VCaP (cell line): ENCODE measurements at regions not wholly inside any gene's neighbourhood (a gene's known extent, or its start where the extent isn't known, plus 50 kb on each side); places are given as distances from the start of the nearest gene placed in this dataset.

Source experiments
- H3K27ac ChIP-seq: fragments of 450-650 bp; 2 replicates; pipeline ENCODE4 v1.5.1; 2017
- TF ChIP-seq, protein P1 (sequence below): fragments of 450-650 bp; conservative IDR thresholded peaks from 2 replicates; pipeline ENCODE4 v1.5.1; 2017; ENCODE audit warnings: mild to moderate bottlenecking, moderate library complexity

DNA sequence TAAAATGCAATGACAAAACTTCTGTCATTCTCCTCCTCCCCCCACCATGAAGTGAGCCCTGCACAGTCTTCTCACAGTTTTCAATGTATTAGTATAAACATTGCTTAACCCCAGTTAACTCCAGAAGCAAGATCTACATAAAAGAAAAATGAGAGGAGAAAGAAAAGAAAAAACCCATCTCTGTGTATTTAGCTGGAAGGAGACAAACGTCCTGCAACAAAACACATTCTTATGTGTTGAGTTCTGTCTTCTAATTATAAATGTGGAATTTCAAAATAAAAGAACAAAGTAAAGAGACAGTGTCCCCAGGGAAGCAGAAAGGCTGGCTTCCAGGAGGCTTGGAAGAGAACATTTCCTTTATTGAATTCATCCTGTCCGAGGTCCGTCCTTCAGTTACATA lies 491.9 kb upstream of the TUSC1 start:
- H3K27ac ChIP-seq: no peak overlapping the region
- TF ChIP-seq, protein P1, sequence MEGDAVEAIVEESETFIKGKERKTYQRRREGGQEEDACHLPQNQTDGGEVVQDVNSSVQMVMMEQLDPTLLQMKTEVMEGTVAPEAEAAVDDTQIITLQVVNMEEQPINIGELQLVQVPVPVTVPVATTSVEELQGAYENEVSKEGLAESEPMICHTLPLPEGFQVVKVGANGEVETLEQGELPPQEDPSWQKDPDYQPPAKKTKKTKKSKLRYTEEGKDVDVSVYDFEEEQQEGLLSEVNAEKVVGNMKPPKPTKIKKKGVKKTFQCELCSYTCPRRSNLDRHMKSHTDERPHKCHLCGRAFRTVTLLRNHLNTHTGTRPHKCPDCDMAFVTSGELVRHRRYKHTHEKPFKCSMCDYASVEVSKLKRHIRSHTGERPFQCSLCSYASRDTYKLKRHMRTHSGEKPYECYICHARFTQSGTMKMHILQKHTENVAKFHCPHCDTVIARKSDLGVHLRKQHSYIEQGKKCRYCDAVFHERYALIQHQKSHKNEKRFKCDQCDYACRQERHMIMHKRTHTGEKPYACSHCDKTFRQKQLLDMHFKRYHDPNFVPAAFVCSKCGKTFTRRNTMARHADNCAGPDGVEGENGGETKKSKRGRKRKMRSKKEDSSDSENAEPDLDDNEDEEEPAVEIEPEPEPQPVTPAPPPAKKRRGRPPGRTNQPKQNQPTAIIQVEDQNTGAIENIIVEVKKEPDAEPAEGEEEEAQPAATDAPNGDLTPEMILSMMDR: no peak

DNA sequence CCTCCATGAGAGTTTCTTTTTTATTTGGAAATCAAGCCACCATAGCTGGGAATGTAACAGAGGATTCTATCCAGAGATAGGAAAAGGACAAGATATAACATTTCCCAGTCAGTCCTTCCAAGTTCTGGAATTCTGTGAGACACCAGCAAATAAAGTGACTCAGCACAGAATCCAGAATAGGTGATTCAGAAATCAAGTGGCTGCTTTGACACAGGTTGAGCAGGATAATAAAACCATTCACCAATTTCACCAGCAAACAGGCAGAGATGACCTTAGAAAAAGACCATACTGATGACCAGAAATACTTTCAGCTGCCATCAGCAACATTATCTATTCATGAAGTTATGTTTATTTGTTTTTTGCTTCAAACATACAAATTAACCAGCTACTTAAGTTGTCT lies 491.5 kb upstream of the TUSC1 start:
- TF ChIP-seq, protein P1: no peak
- H3K27ac ChIP-seq: no peak overlapping the region

DNA sequence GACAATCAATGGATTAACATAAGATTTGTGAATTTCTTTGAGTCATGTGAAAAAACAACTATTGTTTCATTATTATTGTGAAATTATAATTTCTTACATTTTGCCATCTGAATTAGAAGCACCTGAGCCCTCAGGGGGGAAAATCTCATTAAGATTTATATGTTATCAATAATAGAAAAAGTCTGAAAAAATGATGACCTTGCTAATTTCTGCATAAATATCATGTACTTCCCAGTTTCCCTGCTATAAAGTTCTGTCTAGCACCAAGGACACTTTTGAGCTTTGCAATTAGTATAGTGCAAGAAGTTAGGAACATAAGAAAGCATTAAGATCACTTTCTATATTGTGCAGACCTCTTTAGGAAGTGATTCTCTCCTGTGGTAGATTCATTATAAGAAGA lies 488.3 kb upstream of the TUSC1 start:
- TF ChIP-seq, protein P1: no peak
- no peak overlapping the region for H3K27ac ChIP-seq

DNA sequence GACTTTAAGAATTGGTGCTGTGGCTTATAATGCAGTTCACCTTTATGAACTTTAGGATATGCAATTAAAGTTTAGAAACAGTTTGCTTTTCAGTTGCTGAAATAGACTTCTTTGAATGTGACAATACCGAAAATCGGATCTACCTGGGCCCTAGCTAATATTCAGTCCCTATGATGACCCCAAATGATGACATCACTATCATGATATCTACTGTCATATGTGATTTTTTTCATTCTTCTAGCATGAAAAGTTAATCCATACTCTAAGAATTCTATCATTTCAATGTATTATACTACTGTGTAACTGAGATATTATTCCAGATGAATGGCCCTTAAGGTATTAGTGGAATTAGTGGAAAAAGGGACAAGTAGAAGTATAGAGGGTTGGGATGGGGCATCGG lies 487.2 kb upstream of the TUSC1 start:
- TF ChIP-seq, protein P1: no peak
- H3K27ac ChIP-seq: no peak overlapping the region

DNA sequence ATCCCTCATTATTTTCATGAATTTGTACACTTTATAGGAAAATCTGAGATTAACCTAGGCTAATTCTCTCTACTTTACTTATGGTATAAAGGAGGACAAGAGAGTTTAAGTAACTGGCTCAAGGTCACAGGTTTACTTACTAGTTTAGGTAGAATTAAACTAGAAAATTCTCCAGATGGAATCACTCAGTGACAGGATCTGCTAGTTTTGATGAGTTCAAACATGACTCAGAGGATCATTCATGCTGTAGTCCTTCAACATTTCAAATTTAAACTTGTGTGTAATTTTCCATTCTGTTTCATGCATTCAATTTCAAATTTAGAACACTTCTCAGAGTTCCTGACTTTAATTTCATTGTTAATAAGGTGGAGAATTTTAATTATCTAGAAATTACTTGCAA lies 485.7 kb upstream of the TUSC1 start:
- H3K27ac ChIP-seq: no peak overlapping the region
- TF ChIP-seq, protein P1: no peak

DNA sequence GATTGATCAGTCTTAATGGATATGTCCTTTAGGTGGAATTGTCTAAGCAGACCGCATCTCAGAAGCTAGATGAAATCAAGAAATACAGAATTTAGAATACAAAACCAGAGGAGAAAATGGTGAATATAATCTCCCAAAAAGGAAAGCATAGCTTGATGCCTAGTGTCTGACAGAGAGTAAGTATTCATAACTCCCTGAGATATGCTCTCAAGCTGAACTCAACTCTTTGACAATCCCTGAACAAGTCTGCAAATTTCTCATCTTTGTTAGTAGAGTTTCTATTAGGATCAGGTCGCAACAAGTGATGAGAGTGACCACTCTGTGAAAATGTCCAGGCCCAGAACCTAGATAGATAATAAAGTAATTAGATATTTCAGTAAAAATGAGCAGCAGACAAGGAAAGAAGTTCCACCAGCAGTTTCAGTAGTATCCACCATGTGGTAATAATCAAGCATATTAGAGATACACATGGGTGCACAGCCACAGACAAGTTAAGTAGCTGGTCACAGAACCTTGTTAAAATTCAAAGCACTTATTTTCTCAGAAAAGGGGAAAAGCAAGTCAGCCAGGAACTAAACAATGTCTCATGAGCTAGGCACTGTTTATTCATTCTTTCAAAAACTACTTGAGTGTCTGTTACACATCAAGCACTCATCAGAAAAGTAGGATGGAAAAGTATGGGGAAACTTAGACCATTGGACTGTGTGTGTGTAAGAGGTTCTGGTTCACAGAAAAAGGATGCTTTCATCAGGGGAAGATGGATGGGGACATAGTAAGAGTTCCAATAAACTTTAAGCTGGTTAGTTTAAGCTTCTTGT lies 481.5 kb upstream of the TUSC1 start:
- TF ChIP-seq, protein P1: no peak
- no peak overlapping the region for H3K27ac ChIP-seq

DNA sequence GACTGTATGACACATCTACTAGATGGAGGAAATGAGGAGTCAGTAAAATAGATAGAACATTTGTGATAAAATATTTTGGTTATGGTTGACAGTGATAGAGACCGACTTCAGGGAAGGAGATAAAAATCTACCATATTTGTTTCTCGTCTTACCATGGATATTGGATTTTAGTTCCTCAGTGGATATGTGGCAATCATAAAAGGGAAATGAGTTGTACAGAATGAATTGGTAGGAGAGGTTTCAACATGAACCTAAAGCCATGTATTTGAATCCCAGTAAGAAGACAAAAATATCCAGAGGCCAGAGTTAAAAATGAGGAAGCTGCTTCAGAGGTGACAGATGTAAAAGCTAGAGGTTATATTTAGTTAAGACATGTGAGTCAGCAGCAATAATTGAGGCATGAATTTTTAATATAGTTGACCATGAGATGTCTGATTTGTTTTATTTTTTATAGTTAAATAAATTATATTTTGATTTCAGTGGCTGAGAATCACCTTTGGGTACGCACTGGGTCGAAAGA lies 480.4 kb upstream of the TUSC1 start:
- TF ChIP-seq, protein P1: no peak
- no peak overlapping the region for H3K27ac ChIP-seq
